GM23338 (cell line): ENCODE measurements at regions not wholly inside any gene's neighbourhood (a gene's known extent, or its start where the extent isn't known, plus 50 kb on each side); places are given as distances from the start of the nearest gene placed in this dataset.

Experiments used
- ATAC-seq: fragments of 200-7000 bp; cut with Tn5 transposase; 3 replicates; pipeline ENCODE4 v1.9.1; 2020
- DNase-seq: peaks from one replicate; pipeline ENCODE4 v3.0.0-alpha.2; 2015; ENCODE audit warnings: low spot score
- H2AFZ ChIP-seq: fragments of 200-600 bp; sonication (generic); 2 replicates; pipeline ENCODE4 v1.8.0; 2016; ENCODE audit warnings: antibody characterized with exemption, mild to moderate bottlenecking, moderate library complexity
- H3F3A ChIP-seq: fragments of 200-600 bp; sonication (generic); replicated peaks from 2 replicates; pipeline ENCODE4 v1.8.0; 2017; ENCODE audit warnings: antibody characterized with exemption, mixed run types, low read depth
- H3K27ac ChIP-seq: fragments of 200-600 bp; sonication (generic); 2 replicates; pipeline ENCODE4 v1.6.1; 2016; ENCODE audit warnings: low read depth
- H3K27me3 ChIP-seq: fragments of 200-600 bp; sonication (generic); 2 replicates; pipeline ENCODE4 v1.8.0; 2016; ENCODE audit warnings: mild to moderate bottlenecking, mixed run types, moderate library complexity; ENCODE audit not compliant: insufficient read depth
- H3K36me3 ChIP-seq: fragments of 200-600 bp; sonication (generic); 2 replicates; pipeline ENCODE4 v1.8.0; 2016; ENCODE audit warnings: mild to moderate bottlenecking; ENCODE audit not compliant: insufficient read depth
- H3K4me1 ChIP-seq: fragments of 200-600 bp; sonication (generic); 2 replicates; pipeline ENCODE4 v1.8.0; 2016; ENCODE audit warnings: mild to moderate bottlenecking, moderate library complexity; ENCODE audit not compliant: insufficient read depth
- H3K4me2 ChIP-seq: fragments of 200-600 bp; sonication (generic); 2 replicates; pipeline ENCODE4 v1.7.1; 2017; ENCODE audit warnings: mixed run types
- H3K4me3 ChIP-seq: fragments of 200-600 bp; sonication (generic); 2 replicates; pipeline ENCODE4 v1.6.1; 2016; ENCODE audit warnings: mixed run types
- H3K79me2 ChIP-seq: fragments of 200-600 bp; sonication (generic); replicated peaks from 2 replicates; pipeline ENCODE4 v1.8.0; 2017; ENCODE audit warnings: mild to moderate bottlenecking; ENCODE audit not compliant: insufficient read depth
- H3K9me2 ChIP-seq: fragments of 200-600 bp; sonication (generic); 2 replicates; pipeline ENCODE4 v1.8.0; 2017; ENCODE audit not compliant: insufficient read depth
- H4K20me1 ChIP-seq: fragments of 200-600 bp; sonication (generic); replicated peaks from 2 replicates; pipeline ENCODE4 v1.8.0; 2017; ENCODE audit warnings: mild to moderate bottlenecking; ENCODE audit not compliant: insufficient read depth
- H3K27ac Mint-ChIP-seq: 2 replicates; pipeline ENCODE4 v1.8.0; 2020; ENCODE audit warnings: inconsistent platforms, mild to moderate bottlenecking, moderate library complexity, mixed read lengths
- H3K27me3 Mint-ChIP-seq: 3 replicates; pipeline ENCODE4 v1.8.0; 2022; ENCODE audit warnings: low read depth, mild to moderate bottlenecking, moderate library complexity, mixed read lengths, inconsistent platforms; ENCODE audit not compliant: insufficient read depth, poor library complexity
- H3K36me3 Mint-ChIP-seq: 3 replicates; pipeline ENCODE4 v1.8.0; 2021; ENCODE audit warnings: low read depth, mild to moderate bottlenecking, inconsistent platforms, moderate library complexity, mixed read lengths
- H3K4me1 Mint-ChIP-seq: 3 replicates; pipeline ENCODE4 v1.8.0; 2020; ENCODE audit warnings: mild to moderate bottlenecking, inconsistent platforms, mixed read lengths
- H3K4me3 Mint-ChIP-seq: 3 replicates; pipeline ENCODE4 v1.8.0; 2021; ENCODE audit warnings: moderate library complexity, mild to moderate bottlenecking, inconsistent platforms, mixed read lengths
- H3K9me3 Mint-ChIP-seq: 3 replicates; pipeline ENCODE4 v1.8.0; 2020; ENCODE audit warnings: moderate library complexity, mild to moderate bottlenecking, inconsistent platforms, mixed read lengths
- CREB1 ChIP-seq: fragments of 250-450 bp; sonication (Bioruptor Pico); IDR thresholded peaks from 2 replicates; pipeline ENCODE4 v1.5.0; 2020; ENCODE audit warnings: low read depth, mild to moderate bottlenecking, moderate library complexity
- EZH2phosphoT487 ChIP-seq: fragments of 200-600 bp; sonication (generic); IDR thresholded peaks from one replicate; pipeline ENCODE4 v1.8.1; 2018; ENCODE audit warnings: antibody characterized with exemption; ENCODE audit not compliant: unreplicated experiment
- NANOG ChIP-seq: IDR thresholded peaks from 2 replicates; pipeline ENCODE4 v1.6.1; 2016; ENCODE audit warnings: antibody characterized with exemption, borderline replicate concordance
- POLR2AphosphoS5 ChIP-seq: IDR thresholded peaks from 2 replicates; pipeline ENCODE4 v1.6.1; 2016; ENCODE audit warnings: antibody characterized with exemption, low read depth
- STAT1 ChIP-seq: IDR thresholded peaks from one replicate; pipeline ENCODE4 v1.6.1; 2016; ENCODE audit warnings: antibody characterized with exemption; ENCODE audit not compliant: unreplicated experiment
- ZNF114 ChIP-seq: fragments of 250-450 bp; sonication (Bioruptor Pico); IDR thresholded peaks from 2 replicates; pipeline ENCODE4 v1.5.0; 2020; ENCODE audit warnings: mild to moderate bottlenecking, moderate library complexity
- ZNF331 ChIP-seq: fragments of 250-450 bp; sonication (Bioruptor Pico); IDR thresholded peaks from 2 replicates; pipeline ENCODE4 v1.5.0; 2020; ENCODE audit warnings: low read depth, mild to moderate bottlenecking, moderate library complexity
- TF ChIP-seq, protein P1 (sequence below): fragments of 250-450 bp; sonication (Bioruptor Pico); IDR thresholded peaks from 2 replicates; pipeline ENCODE4 v1.5.0; 2020; ENCODE audit warnings: mild to moderate bottlenecking, moderate library complexity

DNA sequence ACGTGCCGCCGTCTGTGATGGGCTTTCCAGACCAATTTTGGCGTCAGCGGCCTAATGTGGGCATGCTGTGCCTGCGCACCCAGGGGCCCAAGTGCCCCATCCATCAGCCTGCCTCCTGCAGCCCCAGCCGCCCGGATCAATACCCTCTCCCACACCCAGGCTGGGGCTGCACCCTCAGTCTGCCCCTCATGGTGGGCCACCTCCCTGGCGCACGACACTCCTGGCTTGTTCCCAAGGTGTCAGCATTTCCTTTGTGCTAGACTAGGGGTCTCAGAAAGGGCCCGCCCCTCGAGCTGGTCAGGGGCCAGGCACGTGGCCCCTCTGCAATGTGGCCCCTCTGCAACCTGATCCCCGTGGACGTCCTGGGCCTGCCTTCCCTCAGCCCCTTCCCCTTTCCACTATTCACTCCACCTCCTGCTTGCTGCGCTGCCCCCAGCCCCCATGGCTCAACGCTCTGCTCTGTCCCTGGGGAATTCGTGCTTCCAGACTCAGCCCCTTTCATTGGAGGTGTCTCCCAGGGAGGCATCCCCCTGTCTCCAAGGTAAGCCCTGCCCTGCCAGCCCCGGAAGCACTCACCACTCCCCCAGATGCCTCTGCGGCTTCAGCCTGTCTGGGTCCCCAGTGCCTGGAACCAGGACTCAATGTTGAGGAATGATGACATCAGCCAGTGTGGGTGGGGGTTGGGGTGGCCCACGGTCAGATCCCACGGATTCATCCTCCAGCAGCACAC lies 130.8 kb downstream of the HMX1 start:
- Histone ChIP-seq H3K27ac (no peak overlapping the region), H3K4me1 (no peaks in the 10 kb centered on the region), H3K4me2 (no peak overlapping the region), H3K4me3 (no peak overlapping the region), H4K20me1 (no peaks in the 10 kb centered on the region), H3K27me3 (no peaks in the 10 kb centered on the region), H3K79me2 (no peaks in the 10 kb centered on the region), H3K9me2 (no peaks in the 10 kb centered on the region), H3K36me3 (no peaks in the 10 kb centered on the region), H2AFZ (peak overlapping the region; percentile 74), H3F3A (no peaks in the 10 kb centered on the region)
- H3K9me3 Mint-ChIP-seq: peaks cover 3% of the 10 kb centered on the region
- DNase-seq (no peak), ATAC-seq (peak; percentile 9; the same call in 2 of the 3 replicates)
- H3K36me3 Mint-ChIP-seq: peaks cover 3% of the 10 kb centered on the region; the same call in 1 of the 3 replicates
- peaks cover 11% of the 10 kb centered on the region for H3K4me1 Mint-ChIP-seq
- no peak overlapping the region for H3K4me3 Mint-ChIP-seq
- peaks cover 16% of the 10 kb centered on the region for H3K27me3 Mint-ChIP-seq
- H3K27ac Mint-ChIP-seq: peak overlapping the region; percentile 84
- no peak for TF ChIP-seq NANOG
- no peak for TF ChIP-seq ZNF331 (CRISPR knock-in tag)

DNA sequence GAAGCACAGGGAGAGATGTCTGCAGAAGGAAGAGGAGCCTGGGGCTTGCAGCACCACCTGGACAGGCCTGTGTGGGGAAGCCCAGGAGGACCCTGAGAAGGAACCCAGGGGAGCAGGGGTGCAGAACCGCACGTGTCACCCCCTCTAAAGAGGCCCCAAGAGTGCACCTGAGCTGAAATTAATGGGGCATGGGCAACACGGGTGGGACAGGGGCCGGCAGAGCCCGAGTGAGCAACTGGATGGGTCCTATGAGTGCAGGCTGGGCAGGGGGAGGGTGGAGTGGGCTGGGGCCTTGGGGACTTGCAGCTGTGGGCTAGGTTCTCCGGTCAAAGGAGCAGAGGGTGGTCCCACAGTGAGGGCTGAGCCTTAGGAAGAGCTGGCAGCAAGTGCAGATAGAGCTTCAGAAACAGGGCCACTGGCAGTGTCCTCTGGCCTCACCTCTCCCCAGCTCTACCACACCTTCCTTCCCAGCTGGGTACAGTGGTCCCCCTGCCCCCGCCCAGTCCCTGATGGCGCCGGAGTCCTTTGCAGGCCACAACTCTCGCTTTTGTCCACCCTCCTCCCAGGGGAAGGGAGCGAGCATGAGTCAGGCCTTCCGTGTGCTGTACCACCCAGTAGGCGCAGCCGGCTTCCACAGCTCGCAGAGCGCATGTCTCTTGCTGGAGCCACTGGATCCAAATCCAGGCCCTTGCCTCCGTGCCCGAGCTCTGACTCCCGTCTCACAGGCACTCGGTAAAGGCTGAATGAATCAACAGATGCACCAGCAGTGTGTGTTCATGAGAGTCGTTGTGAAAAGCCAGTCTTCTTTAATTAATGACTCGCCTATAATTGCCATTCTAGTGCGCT lies 131.6 kb downstream of the HMX1 start:
- Histone ChIP-seq H3K27ac (no peak overlapping the region), H3K4me3 (no peak overlapping the region), H4K20me1 (no peaks in the 10 kb centered on the region), H3K9me2 (no peaks in the 10 kb centered on the region), H3K27me3 (no peaks in the 10 kb centered on the region), H3F3A (no peaks in the 10 kb centered on the region), H3K79me2 (no peaks in the 10 kb centered on the region), H3K36me3 (no peaks in the 10 kb centered on the region), H2AFZ (peak overlapping the region; percentile 74; the same call in 1 of the 2 replicates), H3K4me1 (no peaks in the 10 kb centered on the region), H3K4me2 (no peak overlapping the region)
- H3K9me3 Mint-ChIP-seq: peaks cover 3% of the 10 kb centered on the region
- peaks cover 19% of the 10 kb centered on the region for H3K27me3 Mint-ChIP-seq
- no peak overlapping the region for H3K27ac Mint-ChIP-seq
- peaks cover 3% of the 10 kb centered on the region; the same call in 1 of the 3 replicates for H3K36me3 Mint-ChIP-seq
- H3K4me1 Mint-ChIP-seq: peaks cover 7% of the 10 kb centered on the region
- no peak for DNase-seq
- H3K4me3 Mint-ChIP-seq: no peak overlapping the region
- peak; percentile 23 for ATAC-seq
- TF ChIP-seq CREB1 (CRISPR knock-in tag) (no peak), ZNF331 (CRISPR knock-in tag) (no peak), ZNF114 (no peak), STAT1 (no peak), NANOG (no peak)

DNA sequence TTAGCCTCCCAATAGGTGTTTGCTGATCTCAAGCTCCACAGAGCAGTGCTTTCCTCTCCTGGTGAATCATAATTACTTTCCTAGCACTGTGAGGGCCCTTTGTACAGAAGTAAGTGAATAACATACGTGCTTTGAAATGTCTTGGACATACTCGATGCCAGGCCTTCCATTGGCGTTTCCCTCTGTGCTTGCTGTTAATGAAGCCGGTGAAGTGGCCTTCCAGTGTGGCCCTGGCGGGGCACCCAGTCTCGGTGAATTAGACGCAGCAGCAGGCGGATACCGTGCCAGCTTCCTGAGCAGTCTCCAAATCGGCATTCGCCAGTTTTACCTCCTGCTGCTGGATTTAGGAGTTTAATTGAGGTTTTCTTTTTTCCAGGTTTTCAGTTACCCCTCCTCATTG lies 132.3 kb downstream of the HMX1 start:
- no peak for DNase-seq
- Histone ChIP-seq H4K20me1 (no peaks in the 10 kb centered on the region), H3K79me2 (no peaks in the 10 kb centered on the region), H2AFZ (no peak overlapping the region), H3K36me3 (no peaks in the 10 kb centered on the region), H3K4me2 (no peak overlapping the region), H3K4me1 (no peaks in the 10 kb centered on the region), H3F3A (no peaks in the 10 kb centered on the region), H3K27ac (no peak overlapping the region), H3K27me3 (no peaks in the 10 kb centered on the region), H3K9me2 (no peaks in the 10 kb centered on the region), H3K4me3 (no peak overlapping the region)
- peaks cover 9% of the 10 kb centered on the region for H3K9me3 Mint-ChIP-seq
- no peak for ATAC-seq
- H3K27me3 Mint-ChIP-seq: peaks cover 19% of the 10 kb centered on the region
- peaks cover 5% of the 10 kb centered on the region for H3K4me1 Mint-ChIP-seq
- H3K36me3 Mint-ChIP-seq: peaks cover 4% of the 10 kb centered on the region; the same call in 2 of the 3 replicates
- H3K27ac Mint-ChIP-seq: no peak overlapping the region
- no peak overlapping the region for H3K4me3 Mint-ChIP-seq
- TF ChIP-seq, protein P1, sequence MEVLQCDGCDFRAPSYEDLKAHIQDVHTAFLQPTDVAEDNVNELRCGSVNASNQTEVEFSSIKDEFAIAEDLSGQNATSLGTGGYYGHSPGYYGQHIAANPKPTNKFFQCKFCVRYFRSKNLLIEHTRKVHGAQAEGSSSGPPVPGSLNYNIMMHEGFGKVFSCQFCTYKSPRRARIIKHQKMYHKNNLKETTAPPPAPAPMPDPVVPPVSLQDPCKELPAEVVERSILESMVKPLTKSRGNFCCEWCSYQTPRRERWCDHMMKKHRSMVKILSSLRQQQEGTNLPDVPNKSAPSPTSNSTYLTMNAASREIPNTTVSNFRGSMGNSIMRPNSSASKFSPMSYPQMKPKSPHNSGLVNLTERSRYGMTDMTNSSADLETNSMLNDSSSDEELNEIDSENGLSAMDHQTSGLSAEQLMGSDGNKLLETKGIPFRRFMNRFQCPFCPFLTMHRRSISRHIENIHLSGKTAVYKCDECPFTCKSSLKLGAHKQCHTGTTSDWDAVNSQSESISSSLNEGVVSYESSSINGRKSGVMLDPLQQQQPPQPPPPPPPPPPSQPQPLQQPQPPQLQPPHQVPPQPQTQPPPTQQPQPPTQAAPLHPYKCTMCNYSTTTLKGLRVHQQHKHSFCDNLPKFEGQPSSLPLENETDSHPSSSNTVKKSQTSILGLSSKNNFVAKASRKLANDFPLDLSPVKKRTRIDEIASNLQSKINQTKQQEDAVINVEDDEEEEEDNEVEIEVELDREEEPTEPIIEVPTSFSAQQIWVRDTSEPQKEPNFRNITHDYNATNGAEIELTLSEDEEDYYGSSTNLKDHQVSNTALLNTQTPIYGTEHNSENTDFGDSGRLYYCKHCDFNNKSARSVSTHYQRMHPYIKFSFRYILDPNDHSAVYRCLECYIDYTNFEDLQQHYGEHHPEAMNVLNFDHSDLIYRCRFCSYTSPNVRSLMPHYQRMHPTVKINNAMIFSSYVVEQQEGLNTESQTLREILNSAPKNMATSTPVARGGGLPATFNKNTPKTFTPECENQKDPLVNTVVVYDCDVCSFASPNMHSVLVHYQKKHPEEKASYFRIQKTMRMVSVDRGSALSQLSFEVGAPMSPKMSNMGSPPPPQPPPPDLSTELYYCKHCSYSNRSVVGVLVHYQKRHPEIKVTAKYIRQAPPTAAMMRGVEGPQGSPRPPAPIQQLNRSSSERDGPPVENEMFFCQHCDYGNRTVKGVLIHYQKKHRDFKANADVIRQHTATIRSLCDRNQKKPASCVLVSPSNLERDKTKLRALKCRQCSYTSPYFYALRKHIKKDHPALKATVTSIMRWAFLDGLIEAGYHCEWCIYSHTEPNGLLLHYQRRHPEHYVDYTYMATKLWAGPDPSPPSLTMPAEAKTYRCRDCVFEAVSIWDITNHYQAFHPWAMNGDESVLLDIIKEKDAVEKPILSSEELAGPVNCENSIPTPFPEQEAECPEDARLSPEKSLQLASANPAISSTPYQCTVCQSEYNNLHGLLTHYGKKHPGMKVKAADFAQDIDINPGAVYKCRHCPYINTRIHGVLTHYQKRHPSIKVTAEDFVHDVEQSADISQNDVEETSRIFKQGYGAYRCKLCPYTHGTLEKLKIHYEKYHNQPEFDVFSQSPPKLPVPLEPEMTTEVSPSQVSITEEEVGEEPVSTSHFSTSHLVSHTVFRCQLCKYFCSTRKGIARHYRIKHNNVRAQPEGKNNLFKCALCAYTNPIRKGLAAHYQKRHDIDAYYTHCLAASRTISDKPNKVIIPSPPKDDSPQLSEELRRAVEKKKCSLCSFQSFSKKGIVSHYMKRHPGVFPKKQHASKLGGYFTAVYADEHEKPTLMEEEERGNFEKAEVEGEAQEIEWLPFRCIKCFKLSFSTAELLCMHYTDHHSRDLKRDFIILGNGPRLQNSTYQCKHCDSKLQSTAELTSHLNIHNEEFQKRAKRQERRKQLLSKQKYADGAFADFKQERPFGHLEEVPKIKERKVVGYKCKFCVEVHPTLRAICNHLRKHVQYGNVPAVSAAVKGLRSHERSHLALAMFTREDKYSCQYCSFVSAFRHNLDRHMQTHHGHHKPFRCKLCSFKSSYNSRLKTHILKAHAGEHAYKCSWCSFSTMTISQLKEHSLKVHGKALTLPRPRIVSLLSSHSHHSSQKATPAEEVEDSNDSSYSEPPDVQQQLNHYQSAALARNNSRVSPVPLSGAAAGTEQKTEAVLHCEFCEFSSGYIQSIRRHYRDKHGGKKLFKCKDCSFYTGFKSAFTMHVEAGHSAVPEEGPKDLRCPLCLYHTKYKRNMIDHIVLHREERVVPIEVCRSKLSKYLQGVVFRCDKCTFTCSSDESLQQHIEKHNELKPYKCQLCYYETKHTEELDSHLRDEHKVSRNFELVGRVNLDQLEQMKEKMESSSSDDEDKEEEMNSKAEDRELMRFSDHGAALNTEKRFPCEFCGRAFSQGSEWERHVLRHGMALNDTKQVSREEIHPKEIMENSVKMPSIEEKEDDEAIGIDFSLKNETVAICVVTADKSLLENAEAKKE (CRISPR knock-in tag): no peak
- no peak for TF ChIP-seq POLR2AphosphoS5
- no peak for TF ChIP-seq ZNF114
- no peak for TF ChIP-seq ZNF331 (CRISPR knock-in tag)
- no peak for TF ChIP-seq EZH2phosphoT487
